SK-N-SH treated with all-trans-retinoic acid at 6 μM for 48 hours (cell line): ENCODE measurements at regions not wholly inside any gene's neighbourhood (a gene's known extent, or its start where the extent isn't known, plus 50 kb on each side); places are given as distances from the start of the nearest gene placed in this dataset.

Experiments
- ATAC-seq: fragments of 200-7000 bp; cut with Tn5 transposase; 3 replicates; pipeline ENCODE4 v1.9.1; 2020; ENCODE audit warnings: mild to moderate bottlenecking, moderate library complexity
- ARNTL ChIP-seq: fragments of 450-650 bp; formaldehyde crosslinking; IDR thresholded peaks from 2 replicates; pipeline ENCODE4 v1.5.0; 2020; ENCODE audit warnings: low read depth, mild to moderate bottlenecking, moderate library complexity, borderline replicate concordance
- BACH2 ChIP-seq: fragments of 250-450 bp; sonication (Bioruptor Pico); IDR thresholded peaks from 2 replicates; pipeline ENCODE4 v1.9.0; 2021; ENCODE audit warnings: mild to moderate bottlenecking, borderline replicate concordance
- CSDC2 ChIP-seq: fragments of 250-450 bp; sonication (Bioruptor Pico); IDR thresholded peaks from 2 replicates; pipeline ENCODE4 v1.5.0; 2020; ENCODE audit warnings: mild to moderate bottlenecking, moderate library complexity
- ESRRG ChIP-seq: fragments of 250-450 bp; sonication (Bioruptor Pico); IDR thresholded peaks from 2 replicates; pipeline ENCODE4 v1.6.1; 2021; ENCODE audit warnings: mild to moderate bottlenecking
- GLIS3 ChIP-seq: fragments of 250-450 bp; sonication (Bioruptor Pico); IDR thresholded peaks from 2 replicates; pipeline ENCODE4 v1.5.0; 2020; ENCODE audit warnings: mild to moderate bottlenecking, moderate library complexity
- ISL1 ChIP-seq: fragments of 250-450 bp; sonication (Bioruptor Pico); IDR thresholded peaks from 2 replicates; pipeline ENCODE4 v2.1.2; 2022; ENCODE audit warnings: mild to moderate bottlenecking, moderate library complexity
- OSR1 ChIP-seq: fragments of 250-450 bp; sonication (Bioruptor Pico); IDR thresholded peaks from 2 replicates; pipeline ENCODE4 v1.8.0; 2022; ENCODE audit warnings: moderate library complexity, mild to moderate bottlenecking, inconsistent platforms
- PPARA ChIP-seq: fragments of 250-450 bp; sonication (Bioruptor Pico); IDR thresholded peaks from 2 replicates; pipeline ENCODE4 v1.5.0; 2020; ENCODE audit warnings: mild to moderate bottlenecking, borderline replicate concordance
- RARB ChIP-seq: fragments of 250-450 bp; sonication (Bioruptor Pico); IDR thresholded peaks from 2 replicates; pipeline ENCODE4 v1.8.0; 2021; ENCODE audit warnings: mild to moderate bottlenecking, moderate library complexity
- TCF4 ChIP-seq: fragments of 250-450 bp; sonication (Bioruptor Pico); IDR thresholded peaks from 2 replicates; pipeline ENCODE4 v1.8.0; 2021; ENCODE audit warnings: mild to moderate bottlenecking, moderate library complexity, borderline replicate concordance
- TOX ChIP-seq: fragments of 250-450 bp; sonication (Bioruptor Pico); IDR thresholded peaks from 2 replicates; pipeline ENCODE4 v1.8.0; 2021; ENCODE audit warnings: mild to moderate bottlenecking, moderate library complexity, borderline replicate concordance
- ZC3H10 ChIP-seq: fragments of 250-450 bp; sonication (Bioruptor Pico); IDR thresholded peaks from 2 replicates; pipeline ENCODE4 v1.5.1; 2021; ENCODE audit warnings: mild to moderate bottlenecking, moderate library complexity
- ZFP3 ChIP-seq: fragments of 250-450 bp; sonication (Bioruptor Pico); IDR thresholded peaks from 2 replicates; pipeline ENCODE4 v1.5.0; 2020; ENCODE audit warnings: mild to moderate bottlenecking, moderate library complexity
- ZFP30 ChIP-seq: fragments of 450-650 bp; formaldehyde crosslinking; IDR thresholded peaks from 2 replicates; pipeline ENCODE4 v1.5.0; 2022; ENCODE audit warnings: mild to moderate bottlenecking, moderate library complexity
- ZNF565 ChIP-seq: fragments of 450-650 bp; formaldehyde crosslinking; conservative IDR thresholded peaks from 2 replicates; pipeline ENCODE4 v1.5.0; 2020; ENCODE audit warnings: low read depth, mild to moderate bottlenecking, moderate library complexity
- ZNF70 ChIP-seq: fragments of 450-650 bp; formaldehyde crosslinking; IDR thresholded peaks from 2 replicates; pipeline ENCODE4 v1.5.0; 2020; ENCODE audit warnings: mild to moderate bottlenecking, moderate library complexity
- ZNF8 ChIP-seq: fragments of 450-650 bp; formaldehyde crosslinking; IDR thresholded peaks from 2 replicates; pipeline ENCODE4 v1.5.0; 2020; ENCODE audit warnings: mild to moderate bottlenecking, moderate library complexity
- TF ChIP-seq, protein P1 (sequence below): fragments of 250-450 bp; sonication (Bioruptor Pico); IDR thresholded peaks from 2 replicates; pipeline ENCODE4 v1.8.0; 2021; ENCODE audit warnings: low read depth, mild to moderate bottlenecking, moderate library complexity, borderline replicate concordance
- TF ChIP-seq, protein P2 (sequence below): fragments of 250-450 bp; sonication (Bioruptor Pico); IDR thresholded peaks from 2 replicates; pipeline ENCODE4 v1.5.1; 2021; ENCODE audit warnings: mild to moderate bottlenecking, moderate library complexity
- TF ChIP-seq, protein P3 (sequence below): fragments of 250-450 bp; sonication (Bioruptor Pico); IDR thresholded peaks from 2 replicates; pipeline ENCODE4 v1.8.0; 2020; ENCODE audit warnings: mild to moderate bottlenecking, moderate library complexity, borderline replicate concordance
- TF ChIP-seq, protein P4 (sequence below): fragments of 250-450 bp; sonication (Bioruptor Pico); IDR thresholded peaks from 2 replicates; pipeline ENCODE4 v1.5.1; 2020; ENCODE audit warnings: low read depth, mild to moderate bottlenecking, moderate library complexity
- TF ChIP-seq, protein P5 (sequence below): fragments of 250-450 bp; sonication (Bioruptor Pico); IDR thresholded peaks from 2 replicates; pipeline ENCODE4 v1.5.0; 2020; ENCODE audit warnings: mild to moderate bottlenecking, moderate library complexity

DNA sequence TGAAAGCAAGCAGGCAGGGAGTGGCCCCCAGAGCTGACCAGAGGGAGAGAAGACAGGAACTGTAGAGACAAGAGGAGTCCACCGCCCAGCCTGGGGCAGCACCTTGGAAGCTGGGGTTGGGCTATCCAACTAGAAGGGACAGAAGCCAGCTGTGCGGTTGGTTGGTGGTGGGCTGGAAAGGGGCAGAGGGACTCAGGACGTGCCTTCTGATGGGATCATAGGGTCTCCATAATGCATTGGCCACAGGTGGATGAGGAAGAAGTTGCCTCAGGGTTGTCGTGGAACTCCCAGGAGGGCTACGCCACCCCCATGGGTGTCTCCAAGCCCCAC lies 114.0 kb upstream of the RET start (continued):
- TF ChIP-seq, protein P1, sequence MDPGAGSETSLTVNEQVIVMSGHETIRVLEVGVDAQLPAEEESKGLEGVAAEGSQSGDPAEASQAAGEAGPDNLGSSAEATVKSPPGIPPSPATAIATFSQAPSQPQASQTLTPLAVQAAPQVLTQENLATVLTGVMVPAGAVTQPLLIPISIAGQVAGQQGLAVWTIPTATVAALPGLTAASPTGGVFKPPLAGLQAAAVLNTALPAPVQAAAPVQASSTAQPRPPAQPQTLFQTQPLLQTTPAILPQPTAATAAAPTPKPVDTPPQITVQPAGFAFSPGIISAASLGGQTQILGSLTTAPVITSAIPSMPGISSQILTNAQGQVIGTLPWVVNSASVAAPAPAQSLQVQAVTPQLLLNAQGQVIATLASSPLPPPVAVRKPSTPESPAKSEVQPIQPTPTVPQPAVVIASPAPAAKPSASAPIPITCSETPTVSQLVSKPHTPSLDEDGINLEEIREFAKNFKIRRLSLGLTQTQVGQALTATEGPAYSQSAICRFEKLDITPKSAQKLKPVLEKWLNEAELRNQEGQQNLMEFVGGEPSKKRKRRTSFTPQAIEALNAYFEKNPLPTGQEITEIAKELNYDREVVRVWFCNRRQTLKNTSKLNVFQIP (CRISPR knock-in tag) = no peak
- TF ChIP-seq BACH2 (CRISPR knock-in tag) (no peak), TOX (CRISPR knock-in tag) (no peak), ZNF565 (CRISPR knock-in tag) (no peak)
- TF ChIP-seq, protein P2, sequence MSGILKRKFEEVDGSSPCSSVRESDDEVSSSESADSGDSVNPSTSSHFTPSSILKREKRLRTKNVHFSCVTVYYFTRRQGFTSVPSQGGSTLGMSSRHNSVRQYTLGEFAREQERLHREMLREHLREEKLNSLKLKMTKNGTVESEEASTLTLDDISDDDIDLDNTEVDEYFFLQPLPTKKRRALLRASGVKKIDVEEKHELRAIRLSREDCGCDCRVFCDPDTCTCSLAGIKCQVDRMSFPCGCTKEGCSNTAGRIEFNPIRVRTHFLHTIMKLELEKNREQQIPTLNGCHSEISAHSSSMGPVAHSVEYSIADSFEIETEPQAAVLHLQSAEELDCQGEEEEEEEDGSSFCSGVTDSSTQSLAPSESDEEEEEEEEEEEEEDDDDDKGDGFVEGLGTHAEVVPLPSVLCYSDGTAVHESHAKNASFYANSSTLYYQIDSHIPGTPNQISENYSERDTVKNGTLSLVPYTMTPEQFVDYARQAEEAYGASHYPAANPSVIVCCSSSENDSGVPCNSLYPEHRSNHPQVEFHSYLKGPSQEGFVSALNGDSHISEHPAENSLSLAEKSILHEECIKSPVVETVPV = no peak

DNA sequence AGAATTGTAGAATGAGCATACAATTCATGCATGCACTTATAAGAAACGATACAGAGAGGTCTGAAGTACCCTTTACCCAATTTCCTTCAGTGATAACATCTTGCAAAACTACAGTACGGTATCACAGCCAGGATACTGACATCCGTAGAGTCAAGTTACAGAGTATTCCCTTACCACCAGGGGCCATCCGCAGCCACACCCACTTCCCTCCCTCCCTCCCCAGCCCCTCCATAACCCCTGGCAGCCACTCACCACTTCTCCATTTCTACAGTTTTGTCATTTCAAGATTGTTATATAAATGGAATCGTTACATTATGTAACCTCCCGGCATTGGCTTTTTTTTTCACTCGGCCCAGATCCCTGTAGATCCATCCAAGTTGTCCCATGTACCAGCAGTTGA lies 113.6 kb upstream of the RET start:
- no peak for ATAC-seq
- TF ChIP-seq, protein P1 (CRISPR knock-in tag) = no peak
- TF ChIP-seq, protein P2 = no peak
- TF ChIP-seq BACH2 (CRISPR knock-in tag) (no peak), GLIS3 (CRISPR knock-in tag) (no peak), PPARA (no peak), ISL1 (CRISPR knock-in tag) (no peak), ESRRG (no peak), ZNF70 (CRISPR knock-in tag) (no peak), ZC3H10 (CRISPR knock-in tag) (no peak), TCF4 (CRISPR knock-in tag) (no peak), OSR1 (CRISPR knock-in tag) (no peak)
- TF ChIP-seq, protein P3, sequence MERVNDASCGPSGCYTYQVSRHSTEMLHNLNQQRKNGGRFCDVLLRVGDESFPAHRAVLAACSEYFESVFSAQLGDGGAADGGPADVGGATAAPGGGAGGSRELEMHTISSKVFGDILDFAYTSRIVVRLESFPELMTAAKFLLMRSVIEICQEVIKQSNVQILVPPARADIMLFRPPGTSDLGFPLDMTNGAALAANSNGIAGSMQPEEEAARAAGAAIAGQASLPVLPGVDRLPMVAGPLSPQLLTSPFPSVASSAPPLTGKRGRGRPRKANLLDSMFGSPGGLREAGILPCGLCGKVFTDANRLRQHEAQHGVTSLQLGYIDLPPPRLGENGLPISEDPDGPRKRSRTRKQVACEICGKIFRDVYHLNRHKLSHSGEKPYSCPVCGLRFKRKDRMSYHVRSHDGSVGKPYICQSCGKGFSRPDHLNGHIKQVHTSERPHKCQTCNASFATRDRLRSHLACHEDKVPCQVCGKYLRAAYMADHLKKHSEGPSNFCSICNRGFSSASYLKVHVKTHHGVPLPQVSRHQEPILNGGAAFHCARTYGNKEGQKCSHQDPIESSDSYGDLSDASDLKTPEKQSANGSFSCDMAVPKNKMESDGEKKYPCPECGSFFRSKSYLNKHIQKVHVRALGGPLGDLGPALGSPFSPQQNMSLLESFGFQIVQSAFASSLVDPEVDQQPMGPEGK = no peak

DNA sequence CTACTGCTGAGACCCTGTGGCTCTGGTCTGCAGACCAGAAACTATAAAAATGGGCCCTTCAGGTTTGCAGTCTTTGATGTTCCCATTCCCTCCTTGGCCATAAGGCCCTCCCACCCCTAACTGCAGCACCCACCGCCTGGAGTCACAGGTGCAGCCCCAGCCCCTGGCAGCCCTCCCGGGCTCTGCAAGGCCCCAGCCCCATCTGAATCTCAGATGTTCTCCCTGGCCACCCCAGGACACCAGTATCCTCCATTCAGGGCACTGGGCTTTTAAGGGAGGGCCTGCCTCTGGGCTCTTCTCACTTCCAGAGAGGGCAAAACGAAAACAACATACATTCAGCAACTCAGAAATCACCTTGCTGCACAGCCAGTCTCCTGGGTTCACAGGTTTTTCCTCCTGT lies 107.7 kb upstream of the RET start:
- no peak for ATAC-seq
- no peak for TF ChIP-seq TOX (CRISPR knock-in tag)
- no peak for TF ChIP-seq ARNTL
- no peak for TF ChIP-seq ZNF565 (CRISPR knock-in tag)
- no peak for TF ChIP-seq ZFP30
- no peak for TF ChIP-seq ZNF8 (CRISPR knock-in tag)
- TF ChIP-seq, protein P4, sequence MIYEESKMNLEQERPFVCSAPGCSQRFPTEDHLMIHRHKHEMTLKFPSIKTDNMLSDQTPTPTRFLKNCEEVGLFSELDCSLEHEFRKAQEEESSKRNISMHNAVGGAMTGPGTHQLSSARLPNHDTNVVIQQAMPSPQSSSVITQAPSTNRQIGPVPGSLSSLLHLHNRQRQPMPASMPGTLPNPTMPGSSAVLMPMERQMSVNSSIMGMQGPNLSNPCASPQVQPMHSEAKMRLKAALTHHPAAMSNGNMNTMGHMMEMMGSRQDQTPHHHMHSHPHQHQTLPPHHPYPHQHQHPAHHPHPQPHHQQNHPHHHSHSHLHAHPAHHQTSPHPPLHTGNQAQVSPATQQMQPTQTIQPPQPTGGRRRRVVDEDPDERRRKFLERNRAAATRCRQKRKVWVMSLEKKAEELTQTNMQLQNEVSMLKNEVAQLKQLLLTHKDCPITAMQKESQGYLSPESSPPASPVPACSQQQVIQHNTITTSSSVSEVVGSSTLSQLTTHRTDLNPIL = no peak
- no peak for TF ChIP-seq ESRRG
- TF ChIP-seq, protein P1 (CRISPR knock-in tag) = no peak
- TF ChIP-seq TCF4 (CRISPR knock-in tag) = no peak
- TF ChIP-seq RARB (CRISPR knock-in tag) = no peak
- TF ChIP-seq ISL1 (CRISPR knock-in tag) = no peak
- TF ChIP-seq BACH2 (CRISPR knock-in tag) = no peak
- no peak for TF ChIP-seq OSR1 (CRISPR knock-in tag)
- TF ChIP-seq ZFP3 (CRISPR knock-in tag) = no peak
- TF ChIP-seq, protein P5, sequence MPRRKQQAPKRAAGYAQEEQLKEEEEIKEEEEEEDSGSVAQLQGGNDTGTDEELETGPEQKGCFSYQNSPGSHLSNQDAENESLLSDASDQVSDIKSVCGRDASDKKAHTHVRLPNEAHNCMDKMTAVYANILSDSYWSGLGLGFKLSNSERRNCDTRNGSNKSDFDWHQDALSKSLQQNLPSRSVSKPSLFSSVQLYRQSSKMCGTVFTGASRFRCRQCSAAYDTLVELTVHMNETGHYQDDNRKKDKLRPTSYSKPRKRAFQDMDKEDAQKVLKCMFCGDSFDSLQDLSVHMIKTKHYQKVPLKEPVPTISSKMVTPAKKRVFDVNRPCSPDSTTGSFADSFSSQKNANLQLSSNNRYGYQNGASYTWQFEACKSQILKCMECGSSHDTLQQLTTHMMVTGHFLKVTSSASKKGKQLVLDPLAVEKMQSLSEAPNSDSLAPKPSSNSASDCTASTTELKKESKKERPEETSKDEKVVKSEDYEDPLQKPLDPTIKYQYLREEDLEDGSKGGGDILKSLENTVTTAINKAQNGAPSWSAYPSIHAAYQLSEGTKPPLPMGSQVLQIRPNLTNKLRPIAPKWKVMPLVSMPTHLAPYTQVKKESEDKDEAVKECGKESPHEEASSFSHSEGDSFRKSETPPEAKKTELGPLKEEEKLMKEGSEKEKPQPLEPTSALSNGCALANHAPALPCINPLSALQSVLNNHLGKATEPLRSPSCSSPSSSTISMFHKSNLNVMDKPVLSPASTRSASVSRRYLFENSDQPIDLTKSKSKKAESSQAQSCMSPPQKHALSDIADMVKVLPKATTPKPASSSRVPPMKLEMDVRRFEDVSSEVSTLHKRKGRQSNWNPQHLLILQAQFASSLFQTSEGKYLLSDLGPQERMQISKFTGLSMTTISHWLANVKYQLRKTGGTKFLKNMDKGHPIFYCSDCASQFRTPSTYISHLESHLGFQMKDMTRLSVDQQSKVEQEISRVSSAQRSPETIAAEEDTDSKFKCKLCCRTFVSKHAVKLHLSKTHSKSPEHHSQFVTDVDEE = no peak
- no peak for TF ChIP-seq CSDC2
- TF ChIP-seq, protein P3 = no peak
